Prostate gland (tissue), 2 donors: ENCODE measurements at regions not wholly inside any gene's neighbourhood (a gene's known extent, or its start where the extent isn't known, plus 50 kb on each side); places are given as distances from the start of the nearest gene placed in this dataset.

Experiments used
- DNase-seq: peaks from one replicate; pipeline ENCODE4 v3.0.0-alpha.2; 2019; ENCODE audit warnings: low spot score
- H3K27ac ChIP-seq, 2 donors: fragments of 200-600 bp; sonication (generic); 2 replicates each; pipeline ENCODE4 v1.5.1; 2017 to 2019
- H3K27me3 ChIP-seq: fragments of 200-600 bp; sonication (generic); replicated peaks from 2 replicates; pipeline ENCODE4 v1.5.1; 2019; ENCODE audit not compliant: insufficient read depth
- H3K36me3 ChIP-seq, 2 donors: fragments of 200-600 bp; sonication (generic); 1 replicate in 1 of 2; 2 replicates in 1 of 2; pipeline versions ENCODE4 v1.5.1 to v1.8.1; 2017 to 2019
- H3K4me1 ChIP-seq: fragments of 200-600 bp; sonication (generic); replicated peaks from 2 replicates; pipeline ENCODE4 v1.5.1; 2019
- H3K4me3 ChIP-seq, 2 donors: fragments of 200-600 bp; sonication (generic); 2 replicates each; pipeline ENCODE4 v1.5.1; 2017 to 2019
- H3K9me3 ChIP-seq: fragments of 200-600 bp; sonication (generic); 2 replicates; pipeline ENCODE4 v1.5.1; 2017
- CTCF ChIP-seq, 4 experiments: fragments of 200-600 bp in 2 of 4; fragments of 450-650 bp in 2 of 4; sonication (generic) in 2 of 4; IDR thresholded peaks; 1 replicate in 3 of 4; 2 replicates in 1 of 4; pipeline ENCODE4 v1.5.1; 2016 to 2019; ENCODE audit warnings: antibody characterized with exemption in 4 of 4, mild to moderate bottlenecking in 2 of 4, moderate library complexity in 2 of 4
- POLR2A ChIP-seq: fragments of 450-650 bp; IDR thresholded peaks from one replicate; pipeline ENCODE4 v1.6.1; 2016; ENCODE audit warnings: antibody characterized with exemption, mild to moderate bottlenecking
- POLR2AphosphoS5 ChIP-seq: sonication (generic); formaldehyde crosslinking; IDR thresholded peaks from one replicate; pipeline ENCODE4 v1.6.1; 2017; ENCODE audit warnings: antibody characterized with exemption
- WGBS: methylation state at CpG from one replicate; pipeline ENCODE4 v1.1.5; 2018; 5-methylcytosine and 5-hydroxymethylcytosine counted together
- intact Hi-C: fragments of 100-400 bp; cut with DNase I; formaldehyde crosslinking; loops from one replicate; pipeline ENCODE4 v1.14.2; 2022

DNA sequence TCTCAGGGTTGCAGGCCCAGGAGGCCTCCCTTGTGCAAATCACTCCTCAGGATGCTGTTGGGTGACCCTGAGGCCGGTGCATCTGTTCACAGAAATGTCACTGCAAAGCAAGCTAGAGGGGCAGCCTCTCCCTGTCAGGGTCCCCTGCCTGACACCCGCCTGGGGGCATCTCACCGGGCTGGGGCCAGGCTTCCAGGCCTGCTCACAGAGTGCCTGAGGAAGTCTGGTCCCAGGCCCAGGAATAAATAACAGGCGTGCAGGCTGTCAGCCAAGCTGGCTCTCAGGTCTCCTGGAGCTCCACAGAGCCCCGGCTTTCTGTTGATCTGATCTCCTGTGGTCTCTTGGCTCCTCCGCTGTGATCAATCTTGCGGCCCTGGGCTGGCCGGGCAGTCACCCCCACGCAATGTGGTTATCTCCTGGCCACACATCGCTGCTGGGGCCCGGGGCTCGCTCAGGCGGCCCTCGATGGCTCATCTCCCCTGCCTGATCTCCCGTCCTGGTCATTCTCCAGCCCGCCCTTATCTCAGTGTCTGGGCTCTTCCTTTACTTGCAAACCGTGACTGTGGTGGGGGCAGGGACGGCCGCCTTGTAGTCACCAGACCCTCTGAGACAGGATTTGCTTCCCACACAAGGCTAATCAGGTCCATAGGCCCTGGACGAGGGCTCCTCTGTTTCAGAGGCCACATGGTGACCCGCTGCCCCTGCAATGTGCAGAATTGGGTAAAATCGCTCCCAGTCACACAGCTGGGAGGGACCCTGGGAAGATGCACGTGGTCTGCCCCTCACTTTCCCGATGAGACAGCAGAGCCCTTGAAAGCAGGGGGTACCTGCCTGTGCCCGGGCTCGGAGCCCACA, 231.2 kb upstream of the GSE1 start:
- peaks cover 13% of the 10 kb centered on the region for H3K4me1 ChIP-seq
- H3K27me3 ChIP-seq, result no peaks in the 10 kb centered on the region
- no peak for DNase-seq
- H3K9me3 ChIP-seq, result no peaks in the 10 kb centered on the region
- H3K36me3 ChIP-seq, result no peaks in the 10 kb centered on the region
- no peak overlapping the region for H3K4me3 ChIP-seq
- WGBS, result 65% methylated on average over 24 of the region's 26 CpGs
- H3K27ac ChIP-seq, result peak overlapping the region in 1 of 2 donors; percentile 20
- TF ChIP-seq POLR2A, result no peak
- TF ChIP-seq CTCF (IDR thresholded peaks at IDR 0.05), result no peak
- TF ChIP-seq POLR2AphosphoS5, result no peak
- intact Hi-C loops, result no loop called here

GRCh38 chr16:85382717-85383118, 230.4 kb upstream of the GSE1 start:
- no peak for DNase-seq
- no peaks in the 10 kb centered on the region for H3K36me3 ChIP-seq
- WGBS, result 94% methylated on average over 11 of the region's 11 CpGs
- no peak for TF ChIP-seq POLR2A
- no peak for TF ChIP-seq CTCF (IDR thresholded peaks at IDR 0.05)
- no peak for TF ChIP-seq POLR2AphosphoS5
- no peaks in the 10 kb centered on the region for H3K9me3 ChIP-seq
- peaks cover 7% of the 10 kb centered on the region for H3K4me1 ChIP-seq
- intact Hi-C loops, result no loop called here
- no peak overlapping the region for H3K4me3 ChIP-seq
- H3K27me3 ChIP-seq, result no peaks in the 10 kb centered on the region
- H3K27ac ChIP-seq, result no peak overlapping the region

DNA sequence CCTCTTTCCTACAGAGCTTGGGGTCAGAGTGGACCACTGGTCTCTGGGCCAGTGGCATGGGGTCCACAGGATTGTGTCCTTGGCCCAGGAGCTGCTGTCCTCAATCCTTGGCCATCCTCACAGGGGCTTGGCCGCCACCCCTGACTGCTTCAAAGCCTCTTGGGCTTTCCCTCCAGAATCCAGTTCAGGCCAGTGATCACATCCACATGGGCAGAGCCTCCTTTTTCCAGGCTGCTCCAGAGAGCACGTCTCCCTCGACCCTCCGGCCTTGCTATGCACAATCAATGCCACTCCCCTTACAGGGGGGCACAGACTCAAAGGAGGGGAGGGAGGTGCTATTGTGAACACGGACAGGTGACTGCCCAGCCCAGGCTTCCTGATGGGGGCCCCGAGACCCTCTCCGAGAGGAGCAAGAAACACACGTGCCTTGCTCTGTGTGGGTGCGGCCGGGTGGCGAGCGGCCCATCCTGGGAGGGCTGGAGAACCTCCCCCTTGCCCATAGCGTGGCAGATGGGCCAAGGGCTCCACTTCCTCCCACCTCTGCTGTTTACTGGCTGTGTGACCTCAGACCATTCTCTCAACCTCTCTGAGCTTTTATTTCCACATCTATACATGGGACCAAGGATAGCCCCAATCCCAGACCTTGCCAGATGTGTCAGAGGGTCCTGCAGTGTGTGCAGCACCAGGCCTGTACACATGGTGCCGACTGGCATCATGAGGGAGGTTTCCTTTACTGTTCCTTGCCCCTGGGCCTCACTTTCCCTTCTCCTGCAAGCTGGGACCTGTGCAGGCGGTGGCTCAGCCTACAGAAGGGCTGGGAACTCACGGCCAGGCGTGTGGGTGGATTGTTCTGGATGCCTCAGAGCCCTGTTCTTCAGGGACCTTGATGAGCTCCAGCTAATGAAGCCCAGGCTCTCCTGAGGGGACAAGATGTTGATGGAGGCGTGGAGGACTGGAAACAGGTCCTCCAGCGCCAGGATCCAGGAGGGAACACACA, 229.0 kb upstream of the GSE1 start:
- Histone ChIP-seq H3K4me1 (peaks cover 5% of the 10 kb centered on the region), H3K27ac (peak overlapping the region; percentile 15 to 20), H3K9me3 (no peaks in the 10 kb centered on the region), H3K27me3 (no peaks in the 10 kb centered on the region), H3K4me3 (no peak overlapping the region), H3K36me3 (no peaks in the 10 kb centered on the region)
- intact Hi-C loops, result no loop called here
- no peak for DNase-seq
- WGBS, result 65% methylated on average over 19 of the region's 19 CpGs
- no peak for TF ChIP-seq CTCF (IDR thresholded peaks at IDR 0.05)
- TF ChIP-seq POLR2A, result no peak
- TF ChIP-seq POLR2AphosphoS5, result no peak

DNA sequence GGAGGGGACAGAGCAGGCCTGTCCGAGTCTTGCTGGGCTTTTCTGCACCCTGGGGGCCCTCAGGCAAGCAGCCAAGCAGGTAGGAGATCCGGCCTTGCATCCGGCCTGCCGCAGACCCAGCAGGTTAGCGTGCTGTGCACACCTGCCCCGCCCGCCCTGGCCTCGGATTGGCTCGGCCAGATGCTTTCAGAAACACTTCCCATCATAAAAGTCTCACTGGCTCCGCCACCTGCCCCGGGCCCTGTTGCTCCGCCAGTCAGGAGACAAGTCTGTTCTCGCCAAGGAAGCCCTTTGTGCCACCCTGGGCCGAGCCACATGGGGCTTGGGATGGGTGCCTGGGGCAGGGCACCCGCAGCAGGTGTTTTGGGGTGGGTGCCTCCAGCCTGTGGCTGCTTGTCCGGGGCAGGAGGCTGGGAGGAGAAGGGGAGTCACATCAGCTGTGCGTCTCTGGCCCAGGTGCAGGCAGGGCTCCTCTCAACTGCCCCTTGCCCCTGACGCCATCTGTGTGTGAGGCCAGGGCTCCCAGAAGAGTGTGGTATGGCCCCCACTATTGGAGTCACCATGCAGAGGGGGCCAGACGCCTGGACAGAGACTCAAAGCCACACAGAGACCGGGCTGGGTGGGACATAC, 228.2 kb upstream of the GSE1 start:
- 33% methylated on average over 18 of the region's 20 CpGs for WGBS
- Histone ChIP-seq H3K27me3 (no peaks in the 10 kb centered on the region), H3K4me3 (no peak overlapping the region), H3K9me3 (no peaks in the 10 kb centered on the region), H3K4me1 (peaks cover 5% of the 10 kb centered on the region), H3K36me3 (no peaks in the 10 kb centered on the region), H3K27ac (peak overlapping the region in 1 of 2 donors; percentile 20)
- intact Hi-C loops, result no loop called here
- peak; percentile 88 for DNase-seq
- no peak for TF ChIP-seq POLR2A
- TF ChIP-seq POLR2AphosphoS5, result peak; percentile 89
- TF ChIP-seq CTCF (IDR thresholded peaks at IDR 0.05), result no peak
